SK-N-SH treated with all-trans-retinoic acid at 6 μM for 48 hours (cell line): ENCODE measurements at regions not wholly inside any gene's neighbourhood (a gene's known extent, or its start where the extent isn't known, plus 50 kb on each side); places are given as distances from the start of the nearest gene placed in this dataset.

Experiments used
- ATAC-seq: fragments of 200-7000 bp; cut with Tn5 transposase; 3 replicates; pipeline ENCODE4 v1.9.1; 2020; ENCODE audit warnings: mild to moderate bottlenecking, moderate library complexity
- ARNTL ChIP-seq: fragments of 450-650 bp; formaldehyde crosslinking; IDR thresholded peaks from 2 replicates; pipeline ENCODE4 v1.5.0; 2020; ENCODE audit warnings: low read depth, mild to moderate bottlenecking, moderate library complexity, borderline replicate concordance
- BACH2 ChIP-seq: fragments of 250-450 bp; sonication (Bioruptor Pico); IDR thresholded peaks from 2 replicates; pipeline ENCODE4 v1.9.0; 2021; ENCODE audit warnings: mild to moderate bottlenecking, borderline replicate concordance
- CSDC2 ChIP-seq: fragments of 250-450 bp; sonication (Bioruptor Pico); IDR thresholded peaks from 2 replicates; pipeline ENCODE4 v1.5.0; 2020; ENCODE audit warnings: mild to moderate bottlenecking, moderate library complexity
- CSRNP3 ChIP-seq: fragments of 250-450 bp; sonication (Bioruptor Pico); IDR thresholded peaks from 2 replicates; pipeline ENCODE4 v1.5.1; 2021; ENCODE audit warnings: mild to moderate bottlenecking, moderate library complexity
- ESRRG ChIP-seq: fragments of 250-450 bp; sonication (Bioruptor Pico); IDR thresholded peaks from 2 replicates; pipeline ENCODE4 v1.6.1; 2021; ENCODE audit warnings: mild to moderate bottlenecking
- GLIS3 ChIP-seq: fragments of 250-450 bp; sonication (Bioruptor Pico); IDR thresholded peaks from 2 replicates; pipeline ENCODE4 v1.5.0; 2020; ENCODE audit warnings: mild to moderate bottlenecking, moderate library complexity
- ISL1 ChIP-seq: fragments of 250-450 bp; sonication (Bioruptor Pico); IDR thresholded peaks from 2 replicates; pipeline ENCODE4 v2.1.2; 2022; ENCODE audit warnings: mild to moderate bottlenecking, moderate library complexity
- OSR1 ChIP-seq: fragments of 250-450 bp; sonication (Bioruptor Pico); IDR thresholded peaks from 2 replicates; pipeline ENCODE4 v1.8.0; 2022; ENCODE audit warnings: moderate library complexity, mild to moderate bottlenecking, inconsistent platforms
- PATZ1 ChIP-seq: fragments of 250-450 bp; sonication (Bioruptor Pico); IDR thresholded peaks from 2 replicates; pipeline ENCODE4 v1.8.0; 2020; ENCODE audit warnings: mild to moderate bottlenecking, moderate library complexity, borderline replicate concordance
- POU6F1 ChIP-seq: fragments of 250-450 bp; sonication (Bioruptor Pico); IDR thresholded peaks from 2 replicates; pipeline ENCODE4 v1.8.0; 2021; ENCODE audit warnings: low read depth, mild to moderate bottlenecking, moderate library complexity, borderline replicate concordance
- PPARA ChIP-seq: fragments of 250-450 bp; sonication (Bioruptor Pico); IDR thresholded peaks from 2 replicates; pipeline ENCODE4 v1.5.0; 2020; ENCODE audit warnings: mild to moderate bottlenecking, borderline replicate concordance
- RARB ChIP-seq: fragments of 250-450 bp; sonication (Bioruptor Pico); IDR thresholded peaks from 2 replicates; pipeline ENCODE4 v1.8.0; 2021; ENCODE audit warnings: mild to moderate bottlenecking, moderate library complexity
- SNAI2 ChIP-seq: fragments of 250-450 bp; sonication (Bioruptor Pico); IDR thresholded peaks from 2 replicates; pipeline ENCODE4 v1.5.0; 2020; ENCODE audit warnings: mild to moderate bottlenecking, moderate library complexity
- TCF4 ChIP-seq: fragments of 250-450 bp; sonication (Bioruptor Pico); IDR thresholded peaks from 2 replicates; pipeline ENCODE4 v1.8.0; 2021; ENCODE audit warnings: mild to moderate bottlenecking, moderate library complexity, borderline replicate concordance
- TSHZ2 ChIP-seq: fragments of 250-450 bp; sonication (Bioruptor Pico); IDR thresholded peaks from 2 replicates; pipeline ENCODE4 v1.5.0; 2020; ENCODE audit warnings: mild to moderate bottlenecking, moderate library complexity
- ZC3H10 ChIP-seq: fragments of 250-450 bp; sonication (Bioruptor Pico); IDR thresholded peaks from 2 replicates; pipeline ENCODE4 v1.5.1; 2021; ENCODE audit warnings: mild to moderate bottlenecking, moderate library complexity
- ZFP3 ChIP-seq: fragments of 250-450 bp; sonication (Bioruptor Pico); IDR thresholded peaks from 2 replicates; pipeline ENCODE4 v1.5.0; 2020; ENCODE audit warnings: mild to moderate bottlenecking, moderate library complexity
- ZNF565 ChIP-seq: fragments of 450-650 bp; formaldehyde crosslinking; conservative IDR thresholded peaks from 2 replicates; pipeline ENCODE4 v1.5.0; 2020; ENCODE audit warnings: low read depth, mild to moderate bottlenecking, moderate library complexity
- ZNF70 ChIP-seq: fragments of 450-650 bp; formaldehyde crosslinking; IDR thresholded peaks from 2 replicates; pipeline ENCODE4 v1.5.0; 2020; ENCODE audit warnings: mild to moderate bottlenecking, moderate library complexity

- ATAC-seq = no peak
Observed at GRCh38 chr2:109679225-109679624, 65.1 kb downstream of the SOWAHC start.

GRCh38 chr2:109679626-109680025, 65.5 kb downstream of the SOWAHC start:
- TF ChIP-seq ZNF565 (CRISPR knock-in tag) (no peak), BACH2 (CRISPR knock-in tag) (no peak), TSHZ2 (CRISPR knock-in tag) (no peak), CSDC2 (CRISPR knock-in tag) (no peak), POU6F1 (CRISPR knock-in tag) (no peak), ZFP3 (CRISPR knock-in tag) (no peak), CSRNP3 (no peak), SNAI2 (CRISPR knock-in tag) (no peak), ESRRG (CRISPR knock-in tag) (no peak), ISL1 (no peak), GLIS3 (CRISPR knock-in tag) (no peak), TCF4 (CRISPR knock-in tag) (no peak)

More at GRCh38 chr2:109679225-109679624, 65.1 kb downstream of the SOWAHC start:
- TF ChIP-seq CSRNP3 (no peak), ZFP3 (CRISPR knock-in tag) (no peak), ISL1 (no peak), GLIS3 (CRISPR knock-in tag) (no peak), SNAI2 (CRISPR knock-in tag) (no peak), CSDC2 (CRISPR knock-in tag) (no peak), ZNF70 (CRISPR knock-in tag) (no peak), OSR1 (no peak), RARB (CRISPR knock-in tag) (no peak)

GRCh38 chr2:109680523-109681297, 66.5 kb downstream of the SOWAHC start:
- TF ChIP-seq TSHZ2 (CRISPR knock-in tag) (no peak), ESRRG (CRISPR knock-in tag) (no peak), PATZ1 (no peak), ZNF70 (CRISPR knock-in tag) (no peak), PPARA (no peak), RARB (CRISPR knock-in tag) (no peak), SNAI2 (CRISPR knock-in tag) (no peak), ARNTL (CRISPR knock-in tag) (no peak), GLIS3 (CRISPR knock-in tag) (no peak), CSRNP3 (no peak), ZC3H10 (CRISPR knock-in tag) (no peak), BACH2 (CRISPR knock-in tag) (no peak), ZFP3 (CRISPR knock-in tag) (no peak), ISL1 (no peak), TCF4 (CRISPR knock-in tag) (no peak), POU6F1 (CRISPR knock-in tag) (no peak)
- ATAC-seq = no peak

More at GRCh38 chr2:109679626-109680025, 65.5 kb downstream of the SOWAHC start:
- ATAC-seq = no peak
